Neural crest cell (in vitro differentiated cells): ENCODE measurements at regions not wholly inside any gene's neighbourhood (a gene's known extent, or its start where the extent isn't known, plus 50 kb on each side); places are given as distances from the start of the nearest gene placed in this dataset.
A peak's percentile ranks its signal among the peaks of the same experiment; 100 is the strongest.

Source experiments
- DNase-seq: peaks from one replicate; pipeline ENCODE4 v3.0.0; 2021; ENCODE audit warnings: low read depth, mixed read lengths, low spot score
- H3K27ac Mint-ChIP-seq: one replicate; pipeline ENCODE4 v1.8.0; 2021; ENCODE audit warnings: mild to moderate bottlenecking, mixed read lengths; ENCODE audit not compliant: unreplicated experiment
- H3K27me3 Mint-ChIP-seq: 2 replicates; pipeline ENCODE4 v1.8.0; 2021; ENCODE audit warnings: low read depth, mild to moderate bottlenecking, mixed read lengths
- H3K36me3 Mint-ChIP-seq: 2 replicates; pipeline ENCODE4 v1.8.0; 2021; ENCODE audit warnings: low read depth, mild to moderate bottlenecking, mixed read lengths
- H3K4me1 Mint-ChIP-seq: 2 replicates; pipeline ENCODE4 v1.8.0; 2021; ENCODE audit warnings: mixed read lengths
- H3K4me3 Mint-ChIP-seq: one replicate; pipeline ENCODE4 v1.8.0; 2021; ENCODE audit warnings: mild to moderate bottlenecking, mixed read lengths
- H3K9me3 Mint-ChIP-seq: 2 replicates; pipeline ENCODE4 v1.8.0; 2021; ENCODE audit warnings: mixed read lengths
- TF ChIP-seq, protein P1 (sequence below): fragments of 200-600 bp; sonication (generic); conservative IDR thresholded peaks from 2 replicates; pipeline ENCODE4 v1.5.0; 2021; ENCODE audit warnings: antibody characterized with exemption, mild to moderate bottlenecking

GRCh38 chr3:72100601-72101187 is 315.7 kb upstream of the PROK2 start:
- peak; percentile 70 for DNase-seq
- Mint-ChIP-seq H3K9me3 (no peaks in the 10 kb centered on the region), H3K27ac (peak overlapping the region; percentile 85), H3K36me3 (no peaks in the 10 kb centered on the region), H3K4me1 (peaks cover 23% of the 10 kb centered on the region), H3K4me3 (peak overlapping the region; percentile 87), H3K27me3 (peaks cover 94% of the 10 kb centered on the region)
- TF ChIP-seq, protein P1, sequence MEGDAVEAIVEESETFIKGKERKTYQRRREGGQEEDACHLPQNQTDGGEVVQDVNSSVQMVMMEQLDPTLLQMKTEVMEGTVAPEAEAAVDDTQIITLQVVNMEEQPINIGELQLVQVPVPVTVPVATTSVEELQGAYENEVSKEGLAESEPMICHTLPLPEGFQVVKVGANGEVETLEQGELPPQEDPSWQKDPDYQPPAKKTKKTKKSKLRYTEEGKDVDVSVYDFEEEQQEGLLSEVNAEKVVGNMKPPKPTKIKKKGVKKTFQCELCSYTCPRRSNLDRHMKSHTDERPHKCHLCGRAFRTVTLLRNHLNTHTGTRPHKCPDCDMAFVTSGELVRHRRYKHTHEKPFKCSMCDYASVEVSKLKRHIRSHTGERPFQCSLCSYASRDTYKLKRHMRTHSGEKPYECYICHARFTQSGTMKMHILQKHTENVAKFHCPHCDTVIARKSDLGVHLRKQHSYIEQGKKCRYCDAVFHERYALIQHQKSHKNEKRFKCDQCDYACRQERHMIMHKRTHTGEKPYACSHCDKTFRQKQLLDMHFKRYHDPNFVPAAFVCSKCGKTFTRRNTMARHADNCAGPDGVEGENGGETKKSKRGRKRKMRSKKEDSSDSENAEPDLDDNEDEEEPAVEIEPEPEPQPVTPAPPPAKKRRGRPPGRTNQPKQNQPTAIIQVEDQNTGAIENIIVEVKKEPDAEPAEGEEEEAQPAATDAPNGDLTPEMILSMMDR, result no peak

DNA sequence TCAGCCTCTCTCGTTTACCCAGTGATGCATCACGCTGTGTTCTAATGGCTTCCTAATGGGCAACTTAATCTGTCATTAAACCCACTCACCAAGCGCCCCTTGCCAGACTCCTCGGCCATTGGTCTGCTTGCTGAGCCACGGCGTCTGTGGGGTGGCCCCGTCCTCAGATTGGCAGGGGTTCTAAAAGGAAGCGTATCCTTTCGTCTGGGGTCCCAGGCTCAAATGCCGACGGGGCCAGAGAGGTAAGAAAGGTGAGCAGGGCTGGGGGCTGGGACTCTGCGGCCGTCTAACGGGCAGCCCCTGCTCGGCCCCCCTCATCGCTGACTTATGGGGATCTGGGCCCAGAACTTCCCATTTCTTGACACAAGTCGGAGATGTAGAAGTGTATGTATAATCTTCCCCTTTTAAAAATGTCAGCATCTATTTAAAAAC is 315.1 kb upstream of the PROK2 start:
- Mint-ChIP-seq H3K9me3 (no peaks in the 10 kb centered on the region), H3K27ac (no peak overlapping the region), H3K27me3 (peaks cover 88% of the 10 kb centered on the region), H3K4me1 (peaks cover 23% of the 10 kb centered on the region), H3K4me3 (peak overlapping the region; percentile 87), H3K36me3 (no peaks in the 10 kb centered on the region)
- no peak for DNase-seq
- TF ChIP-seq, protein P1, result no peak

DNA sequence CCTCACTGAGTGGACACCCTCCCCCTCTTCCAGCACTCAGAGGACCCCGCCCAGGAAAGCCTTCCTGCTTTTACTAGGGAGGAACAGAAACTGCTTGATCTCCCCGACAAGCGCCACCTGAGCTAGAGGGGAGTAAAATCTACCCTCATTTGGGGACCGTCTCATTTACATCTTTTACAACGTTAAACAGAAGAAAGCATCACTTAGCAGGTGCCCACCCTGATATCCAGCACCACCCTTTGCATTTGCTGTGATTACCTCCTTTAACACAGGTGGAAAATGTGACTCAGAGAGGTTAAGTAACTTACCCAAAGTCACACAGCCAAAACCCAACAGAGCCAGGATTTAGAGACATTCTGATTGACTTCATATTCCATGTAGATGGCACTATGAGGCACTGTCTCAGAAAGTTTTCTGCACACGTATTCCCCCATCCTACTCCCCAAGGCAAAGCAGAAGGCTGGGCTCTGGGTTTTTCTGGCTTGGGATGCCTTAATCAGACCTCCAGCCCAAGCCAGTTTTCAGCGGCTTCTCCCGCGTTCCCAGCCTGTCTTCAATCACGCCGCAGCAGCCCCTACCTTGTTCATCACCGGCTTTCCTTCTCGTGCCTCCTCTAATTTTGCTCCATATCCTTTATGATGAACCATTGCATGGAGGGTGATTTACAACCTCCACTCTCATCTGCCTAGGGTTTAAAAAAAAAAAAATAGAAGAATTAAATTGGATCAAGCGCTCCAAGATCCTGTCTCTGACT is 314.6 kb upstream of the PROK2 start:
- H3K9me3 Mint-ChIP-seq, result no peaks in the 10 kb centered on the region
- peak overlapping the region; percentile 57 for H3K4me3 Mint-ChIP-seq
- no peaks in the 10 kb centered on the region for H3K36me3 Mint-ChIP-seq
- H3K4me1 Mint-ChIP-seq, result peaks cover 23% of the 10 kb centered on the region
- TF ChIP-seq, protein P1, result no peak
- H3K27ac Mint-ChIP-seq, result no peak overlapping the region
- H3K27me3 Mint-ChIP-seq, result peaks cover 85% of the 10 kb centered on the region
- DNase-seq, result no peak

- DNase-seq, result no peak
- Mint-ChIP-seq H3K27me3 (peaks cover 82% of the 10 kb centered on the region), H3K4me3 (peak overlapping the region; percentile 13), H3K9me3 (no peaks in the 10 kb centered on the region), H3K4me1 (peaks cover 20% of the 10 kb centered on the region), H3K36me3 (no peaks in the 10 kb centered on the region), H3K27ac (no peak overlapping the region)
- TF ChIP-seq, protein P1, result no peak
Observed at GRCh38 chr3:72097053-72097452, 312.1 kb upstream of the PROK2 start.

GRCh38 chr3:72095521-72095920 is 310.6 kb upstream of the PROK2 start:
- H3K4me3 Mint-ChIP-seq, result no peak overlapping the region
- H3K36me3 Mint-ChIP-seq, result no peaks in the 10 kb centered on the region
- H3K4me1 Mint-ChIP-seq, result peaks cover 8% of the 10 kb centered on the region
- H3K9me3 Mint-ChIP-seq, result no peaks in the 10 kb centered on the region
- TF ChIP-seq, protein P1, result no peak
- DNase-seq, result no peak
- H3K27ac Mint-ChIP-seq, result no peak overlapping the region
- peaks cover 72% of the 10 kb centered on the region for H3K27me3 Mint-ChIP-seq
